ENCODE measurements at regions not wholly inside any gene's neighbourhood (a gene's known extent, or its start where the extent isn't known, plus 50 kb on each side); places are given as distances from the start of the nearest gene placed in this dataset.

DNA sequence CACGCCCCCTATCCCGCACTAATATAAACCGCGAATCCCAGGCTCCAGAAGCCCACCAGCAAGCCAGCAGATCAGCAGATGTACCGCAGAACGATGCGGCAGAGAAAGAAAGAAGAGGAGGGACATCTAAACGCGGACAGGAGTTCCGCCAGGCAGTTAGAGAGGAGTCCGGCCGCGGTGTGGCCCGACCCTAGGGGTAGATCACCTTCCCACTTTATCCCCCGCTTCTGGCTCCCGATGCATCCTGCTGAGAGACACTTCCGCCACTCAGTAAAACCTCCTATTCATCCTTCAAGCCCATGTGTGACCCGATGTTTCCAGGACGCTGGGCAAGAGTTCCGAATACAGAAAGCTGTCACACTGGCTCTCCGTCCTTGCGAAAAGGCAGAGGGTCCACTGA lies 1046.8 kb downstream of the SLITRK5 start:
- POLR2A ChIA-PET (ENCODE audit: unreplicated experiment) = no interaction called here
- intact Hi-C loops (cut with micrococcal nuclease) = no loop called here

More for the DNA sequence above, 1046.8 kb downstream of the SLITRK5 start:
- H4K5ac ChIP-seq (ENCODE audit: low read depth, low read length) = no peak overlapping the region
- WGBS, 2 experiments (ENCODE audit: extremely low coverage in 2 of 2, insufficient read length in 1 of 2) = 80% methylated on average over 1 of the region's 22 CpGs; no CpG with 5 or more reads in 1 of the 2 experiments
- no peak overlapping the region for H3K18ac ChIP-seq (ENCODE audit: low read depth, low read length)
- no peaks in the 10 kb centered on the region for H3K9me1 ChIP-seq (ENCODE audit: insufficient read depth, low read length)
- H3K79me1 ChIP-seq (ENCODE audit: low read depth in 1 of 2, low read length in 2 of 2) = no peaks in the 10 kb centered on the region
- no peak overlapping the region for H3K4me2 ChIP-seq (ENCODE audit: low read depth, low read length)
- no peak overlapping the region for H3K4ac ChIP-seq (ENCODE audit: low read depth, low read length)
- H3K4me3 ChIP-seq (ENCODE audit: insufficient read depth, low read depth, low read length) = no peak overlapping the region
- no peak overlapping the region for H3K9ac ChIP-seq (ENCODE audit: low read depth, low read length)
- no peak overlapping the region for H3K27ac ChIP-seq (ENCODE audit: insufficient read depth, low read length)
- no peak overlapping the region for H2BK5ac ChIP-seq (ENCODE audit: low read depth, low read length, poor library complexity, severe bottlenecking)
- no peak overlapping the region for H2AK9ac ChIP-seq (replicated peaks; ENCODE audit: low read depth, low read length, poor library complexity)
- no peak overlapping the region for H2AFZ ChIP-seq (replicated peaks; ENCODE audit: low read length, poor library complexity)
- H2BK120ac ChIP-seq (ENCODE audit: low read depth, low read length) = no peak overlapping the region
- DNase-seq = no peak
- TF ChIP-seq NFE2L2 (IDR thresholded peaks at IDR 0.05; ENCODE audit: low read depth, low read length) = no peak
- TF ChIP-seq MAZ (IDR thresholded peaks at IDR 0.05; ENCODE audit: borderline replicate concordance, low read depth, low read length) = no peak
- no peak for TF ChIP-seq RAD21 (IDR thresholded peaks at IDR 0.05; ENCODE audit: low read length)
- TF ChIP-seq, protein P1, sequence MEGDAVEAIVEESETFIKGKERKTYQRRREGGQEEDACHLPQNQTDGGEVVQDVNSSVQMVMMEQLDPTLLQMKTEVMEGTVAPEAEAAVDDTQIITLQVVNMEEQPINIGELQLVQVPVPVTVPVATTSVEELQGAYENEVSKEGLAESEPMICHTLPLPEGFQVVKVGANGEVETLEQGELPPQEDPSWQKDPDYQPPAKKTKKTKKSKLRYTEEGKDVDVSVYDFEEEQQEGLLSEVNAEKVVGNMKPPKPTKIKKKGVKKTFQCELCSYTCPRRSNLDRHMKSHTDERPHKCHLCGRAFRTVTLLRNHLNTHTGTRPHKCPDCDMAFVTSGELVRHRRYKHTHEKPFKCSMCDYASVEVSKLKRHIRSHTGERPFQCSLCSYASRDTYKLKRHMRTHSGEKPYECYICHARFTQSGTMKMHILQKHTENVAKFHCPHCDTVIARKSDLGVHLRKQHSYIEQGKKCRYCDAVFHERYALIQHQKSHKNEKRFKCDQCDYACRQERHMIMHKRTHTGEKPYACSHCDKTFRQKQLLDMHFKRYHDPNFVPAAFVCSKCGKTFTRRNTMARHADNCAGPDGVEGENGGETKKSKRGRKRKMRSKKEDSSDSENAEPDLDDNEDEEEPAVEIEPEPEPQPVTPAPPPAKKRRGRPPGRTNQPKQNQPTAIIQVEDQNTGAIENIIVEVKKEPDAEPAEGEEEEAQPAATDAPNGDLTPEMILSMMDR (conservative IDR thresholded peaks at IDR 0.05; ENCODE audit: low read depth, low read length) = no peak
- TF ChIP-seq MXI1 (IDR thresholded peaks at IDR 0.05; ENCODE audit: borderline replicate concordance, low read depth, low read length) = no peak
- no peak for TF ChIP-seq MAFK (IDR thresholded peaks at IDR 0.05; ENCODE audit: low read depth, low read length)
- no peak for TF ChIP-seq CHD1 (IDR thresholded peaks at IDR 0.05; ENCODE audit: low read depth, low read length)
- no peak overlapping the region for H4K91ac ChIP-seq (ENCODE audit: insufficient read depth, low read depth, low read length)
- dilution Hi-C loops (cut with HindIII; ENCODE audit: low sequenced_read_pairs, unreplicated experiment) = no loop called here
- no peak overlapping the region for H2AK5ac ChIP-seq (ENCODE audit: low read depth, low read length)
- no peak overlapping the region for H2BK20ac ChIP-seq (ENCODE audit: low read depth, low read length)
- H3K23ac ChIP-seq (ENCODE audit: low read depth, low read length) = no peak overlapping the region
- no peak overlapping the region for H3K56ac ChIP-seq (ENCODE audit: extremely low read depth, insufficient read depth, low read length)
- CTCF ChIA-PET = no interaction called here
- ATAC-seq (ENCODE audit: low read depth) = no peak
- H4K20me1 ChIP-seq (ENCODE audit: insufficient read depth, low read length) = no peaks in the 10 kb centered on the region
- in situ Hi-C loops (cut with MboI; ENCODE audit: low sequenced_read_pairs) = no loop called here
- no peaks in the 10 kb centered on the region for H3K4me1 ChIP-seq (ENCODE audit: control insufficient read depth, insufficient read depth, low read length)
- no peak overlapping the region for H4K8ac ChIP-seq (ENCODE audit: low read depth in 2 of 2, low read length in 2 of 2)
- no peaks in the 10 kb centered on the region for H3K36me3 ChIP-seq (ENCODE audit: control insufficient read depth, insufficient read depth, low read length)
- no peaks in the 10 kb centered on the region for H3K27me3 ChIP-seq (ENCODE audit: control insufficient read depth, insufficient read depth, low read length)
- no peak overlapping the region for H3K14ac ChIP-seq (replicated peaks; ENCODE audit: low read depth, low read length)
- peaks cover 8% of the 10 kb centered on the region for H3K9me3 ChIP-seq (ENCODE audit: control insufficient read depth, insufficient read depth, low read length)
- H2BK15ac ChIP-seq (ENCODE audit: low read depth, low read length) = no peak overlapping the region
- no TSS peak for BruUV-seq (replicated peaks)

All from IMR-90 (cell line).